HG03457 (cell line): ENCODE measurements at regions not wholly inside any gene's neighbourhood (a gene's known extent, or its start where the extent isn't known, plus 50 kb on each side); places are given as distances from the start of the nearest gene placed in this dataset.

Source experiments
- ATAC-seq: cut with Tn5 transposase; IDR thresholded peaks from one replicate; pipeline ENCODE4 v1.9.1; 2021; ENCODE audit warnings: moderate number of reproducible peaks; ENCODE audit not compliant: unreplicated experiment

- ATAC-seq = no peak
Measured at GRCh38 chr15:70475921-70476320, 287.4 kb downstream of the UACA start.

GRCh38 chr15:70475407-70475781 lies 288.0 kb downstream of the UACA start:
- ATAC-seq = no peak

DNA sequence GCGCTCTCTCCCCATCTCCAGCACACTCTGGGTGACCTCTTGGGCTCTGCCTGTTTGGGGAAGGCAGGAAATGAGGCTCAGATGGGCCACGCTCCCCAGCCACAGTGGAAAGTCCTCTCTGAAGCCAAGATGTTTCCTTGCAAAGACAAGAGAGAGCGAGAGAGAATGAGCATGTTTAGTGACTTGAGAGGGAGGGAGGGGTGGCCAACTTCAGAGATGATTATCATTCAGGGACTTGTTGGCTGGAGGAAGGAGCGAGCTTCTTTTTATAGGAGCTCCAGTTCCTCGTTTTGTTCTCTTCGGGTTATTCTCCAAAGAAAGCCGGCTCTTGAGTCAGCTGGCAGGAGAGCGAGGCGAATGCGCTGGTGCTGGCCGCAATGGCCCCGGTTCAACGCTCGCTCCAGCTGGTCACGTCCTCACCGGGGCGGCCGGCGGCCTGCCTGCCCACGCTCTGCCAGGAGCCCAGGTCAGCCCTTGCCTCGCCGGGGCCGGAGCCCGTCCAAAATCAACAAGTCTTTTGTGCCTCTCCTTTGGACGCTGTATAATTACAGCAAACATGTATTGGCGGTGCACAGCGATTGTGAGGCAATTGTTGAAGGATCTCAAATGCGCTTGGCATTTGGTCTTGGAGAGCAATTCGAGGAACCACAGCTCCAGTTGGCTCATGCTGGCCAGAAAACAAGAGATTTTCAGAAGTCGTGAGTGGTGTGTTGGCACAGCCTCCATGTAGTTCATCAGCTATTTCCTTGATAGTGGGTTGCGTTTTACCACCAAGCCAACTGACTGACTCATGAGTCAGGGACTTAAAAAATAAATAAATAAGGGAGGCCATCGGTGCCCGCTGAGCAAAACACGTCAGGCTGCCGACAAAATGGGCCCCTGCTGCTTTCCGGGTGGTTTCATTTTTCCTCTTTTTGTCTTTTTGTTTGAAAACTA lies 288.6 kb downstream of the UACA start:
- ATAC-seq = no peak

DNA sequence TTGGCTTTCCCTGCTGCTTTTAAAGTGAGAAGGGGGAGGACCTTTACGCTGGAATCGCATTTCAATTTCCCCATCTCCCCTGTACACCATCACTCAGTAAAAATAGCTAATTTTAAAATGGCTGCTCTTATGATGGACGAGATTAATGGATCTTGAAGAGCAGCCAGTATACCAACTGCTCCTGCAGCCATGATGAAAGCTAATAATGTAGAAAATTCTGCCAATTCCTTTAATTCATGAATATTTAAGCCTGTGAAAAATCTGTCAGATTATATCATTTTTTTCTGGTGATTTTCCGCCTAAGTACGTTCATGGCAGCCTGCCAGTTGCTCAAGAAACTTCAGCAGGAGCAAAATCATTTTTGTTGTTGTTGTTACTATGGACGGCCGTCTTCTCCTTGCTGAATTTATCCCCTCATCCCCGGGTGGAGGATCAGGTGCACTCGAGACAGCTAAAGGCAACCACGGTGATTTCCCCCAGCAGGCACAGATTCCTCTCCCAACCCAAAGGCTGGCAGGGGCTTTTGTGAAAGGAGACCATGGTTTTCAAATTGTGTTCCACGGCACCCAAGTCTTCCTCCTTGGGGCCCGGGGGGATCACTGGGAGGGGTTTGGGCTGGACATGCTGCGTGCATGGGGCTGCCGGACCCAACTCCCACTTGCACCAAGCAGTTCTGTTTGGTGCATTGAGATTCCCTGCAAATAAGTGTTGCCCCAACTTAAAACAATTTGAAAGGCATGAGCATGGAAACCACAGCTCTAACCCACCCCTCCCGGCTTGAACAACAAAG lies 289.6 kb downstream of the UACA start:
- no peak for ATAC-seq

- no peak for ATAC-seq
Measured at GRCh38 chr15:70471517-70471916, 291.8 kb downstream of the UACA start.

DNA sequence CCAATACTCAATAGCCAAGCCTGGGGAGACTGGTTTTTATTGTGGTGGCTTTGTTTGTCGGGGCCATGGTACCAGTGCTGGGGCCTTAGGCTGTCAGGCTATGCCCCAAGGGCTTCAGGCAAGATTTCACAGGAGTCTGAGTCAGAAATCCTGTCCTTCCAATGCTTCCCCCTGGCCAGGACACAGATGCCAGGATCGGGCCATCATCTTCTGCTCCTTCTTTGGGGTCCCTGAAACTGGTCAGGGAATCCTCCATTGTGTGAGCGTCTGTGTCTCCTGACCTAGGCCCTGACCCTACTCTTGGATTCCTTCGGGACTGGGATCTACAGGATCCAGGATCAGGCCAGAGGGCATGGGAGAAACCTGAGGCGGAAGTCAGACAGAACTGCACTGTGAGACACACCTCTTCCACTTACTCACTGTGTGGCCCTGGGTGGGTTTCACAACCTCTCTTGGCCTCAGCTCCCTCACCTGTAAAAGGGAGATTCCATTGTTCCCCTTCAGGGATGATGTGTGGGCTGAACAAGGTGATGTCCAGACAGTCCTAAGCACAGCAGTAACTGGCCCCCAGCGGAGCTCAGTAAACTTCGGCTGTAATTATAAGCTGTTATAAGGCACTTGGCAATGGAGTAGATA lies 292.7 kb downstream of the UACA start:
- ATAC-seq = no peak

- no peak for ATAC-seq
Measured at GRCh38 chr15:70469651-70470555, 293.5 kb downstream of the UACA start.

DNA sequence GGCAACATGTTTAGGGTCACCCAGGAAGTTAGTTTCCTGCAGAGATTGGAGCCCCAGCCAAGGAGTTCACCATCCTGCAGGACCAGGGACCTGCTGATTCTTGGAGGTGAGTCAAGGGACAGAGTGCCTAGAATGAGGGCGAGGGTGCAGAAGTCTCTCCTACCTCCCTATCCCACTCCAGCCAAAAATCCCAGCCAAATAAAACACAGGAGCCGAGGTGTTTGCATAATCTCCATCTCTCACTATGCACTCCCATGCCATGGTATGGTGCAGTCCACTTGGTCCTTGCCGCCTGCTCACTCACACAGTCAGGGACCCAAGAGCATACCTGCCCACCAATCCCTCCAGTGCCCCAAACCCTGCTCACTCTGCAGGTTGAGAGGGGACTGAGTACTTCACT lies 294.2 kb downstream of the UACA start:
- ATAC-seq = no peak

DNA sequence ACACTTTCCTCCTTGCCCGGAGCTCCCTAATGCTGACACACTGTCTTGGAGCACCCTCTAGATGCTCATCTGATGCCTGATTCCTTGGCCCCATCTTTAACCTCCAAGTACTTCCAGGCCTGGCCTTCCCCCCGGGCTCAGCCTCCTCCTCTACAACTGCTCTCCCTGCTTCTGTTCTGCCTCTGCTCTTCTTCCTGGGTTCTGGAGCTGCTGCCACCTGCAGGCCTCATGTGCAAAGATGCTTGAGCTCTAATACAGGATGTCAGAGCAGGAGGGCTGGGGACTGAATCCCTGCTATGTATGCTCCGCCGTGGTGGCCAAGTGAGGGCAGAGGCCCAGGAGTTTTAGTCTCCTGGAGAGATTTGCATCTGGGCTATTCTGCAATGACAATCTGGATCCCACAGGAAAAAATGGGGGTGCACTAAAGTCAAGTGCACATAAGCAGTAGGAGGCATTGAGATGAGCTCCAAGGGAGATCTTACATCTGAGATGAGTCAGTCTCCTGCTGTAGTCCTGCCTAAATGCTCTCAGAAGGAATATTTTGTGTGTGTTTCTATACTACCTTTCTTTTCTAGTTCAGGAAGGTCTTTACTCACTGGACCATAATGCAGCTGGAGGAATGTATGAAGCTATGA lies 296.3 kb downstream of the UACA start:
- ATAC-seq = no peak

DNA sequence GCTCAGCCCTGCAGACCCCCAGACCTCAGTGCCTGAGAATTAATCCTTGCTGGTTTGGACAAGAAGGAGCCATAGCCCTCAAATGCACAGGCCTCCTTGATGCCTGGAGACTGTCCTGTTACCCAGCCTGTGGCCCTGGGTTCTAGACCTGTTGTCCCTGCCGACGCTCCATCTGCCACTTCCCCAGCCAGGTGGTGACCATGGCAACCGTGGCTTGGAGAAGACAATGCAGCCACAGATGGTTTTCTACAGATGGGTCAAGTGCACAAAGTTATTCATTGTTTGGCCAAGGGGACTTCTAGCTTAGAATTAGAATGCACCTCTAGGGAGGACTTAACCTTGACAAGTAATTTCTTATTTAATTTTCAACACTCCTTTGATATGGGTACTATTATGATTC lies 297.1 kb downstream of the UACA start:
- ATAC-seq = no peak

DNA sequence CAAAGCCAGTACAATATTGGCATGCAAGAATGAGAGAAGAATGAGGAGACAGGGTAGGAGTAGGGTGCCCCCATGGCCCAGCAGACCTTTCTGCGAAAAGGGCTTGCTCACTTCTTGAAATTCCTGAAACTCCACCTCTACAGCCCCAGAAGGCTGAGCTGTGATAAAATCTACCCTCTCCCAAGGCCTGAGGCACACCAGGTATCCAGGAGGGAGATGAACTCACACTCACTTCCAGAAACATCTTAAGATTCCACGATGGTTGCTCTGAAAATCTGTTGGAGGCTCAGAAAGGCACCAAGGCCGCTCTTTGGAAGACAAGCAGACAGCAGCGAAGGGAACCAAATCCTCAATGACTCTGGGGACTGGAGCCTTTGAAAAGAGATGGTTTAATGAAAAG lies 297.5 kb downstream of the UACA start:
- no peak for ATAC-seq

GRCh38 chr15:70463453-70463834 lies 299.9 kb downstream of the UACA start:
- no peak for ATAC-seq

DNA sequence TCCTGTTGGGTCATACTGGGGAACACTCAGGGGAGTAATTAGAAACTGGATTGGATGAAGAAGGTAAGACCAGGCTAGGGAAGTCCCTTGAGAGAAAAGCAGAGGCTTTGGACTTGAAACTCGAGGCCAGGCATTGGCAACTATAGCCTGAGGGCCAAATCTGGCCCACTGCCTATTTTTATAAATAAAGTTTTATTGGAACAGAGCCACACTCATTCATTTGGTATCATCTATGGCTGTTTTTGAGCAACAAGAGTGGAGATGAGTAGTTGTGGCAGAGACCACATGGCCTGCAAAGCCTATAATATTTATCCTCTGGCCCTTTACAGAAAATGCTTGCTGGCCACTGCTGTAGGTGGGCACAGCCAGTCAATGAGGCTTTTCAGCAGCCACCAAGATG lies 301.4 kb downstream of the UACA start:
- no peak for ATAC-seq

DNA sequence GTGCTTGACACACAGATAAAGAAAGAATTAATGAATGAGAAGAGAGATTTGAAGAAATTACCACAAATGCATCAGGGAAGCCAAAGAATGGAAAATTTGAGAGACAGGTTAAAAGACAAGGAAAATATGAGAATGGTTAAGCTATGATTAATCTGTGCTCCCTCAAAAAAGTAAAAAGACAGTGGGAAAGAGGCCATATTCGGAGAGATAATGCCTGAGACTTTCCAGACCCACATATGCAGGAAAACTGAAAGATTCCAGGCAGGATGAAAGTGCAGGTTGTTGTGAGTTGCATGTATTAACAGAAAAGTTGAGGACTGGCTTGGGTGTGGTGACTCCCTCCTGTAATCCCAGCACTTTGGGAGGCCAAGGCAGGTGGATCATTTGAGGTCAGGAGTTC lies 302.3 kb downstream of the UACA start:
- ATAC-seq = no peak

- ATAC-seq = no peak
Measured at GRCh38 chr15:70459312-70459711, 304.0 kb downstream of the UACA start.

DNA sequence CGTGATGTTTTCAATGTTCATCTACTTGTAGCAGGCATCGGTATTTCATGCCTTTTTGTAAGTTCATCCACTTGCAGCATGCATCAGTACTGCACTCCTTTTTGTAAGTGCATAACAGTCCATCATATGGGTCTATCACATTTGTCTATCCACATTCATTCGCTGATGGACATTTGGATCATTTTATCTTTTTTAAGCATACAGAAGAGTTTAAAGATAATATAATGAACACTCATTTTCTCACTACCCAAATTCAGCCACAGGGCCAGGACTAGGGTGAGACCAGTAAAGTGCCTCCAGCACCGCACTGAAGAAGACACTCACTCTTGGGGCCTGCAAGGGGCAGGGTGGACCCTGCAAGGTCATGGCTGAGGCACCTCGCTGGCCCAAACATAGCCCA lies 309.6 kb downstream of the UACA start:
- ATAC-seq = no peak

DNA sequence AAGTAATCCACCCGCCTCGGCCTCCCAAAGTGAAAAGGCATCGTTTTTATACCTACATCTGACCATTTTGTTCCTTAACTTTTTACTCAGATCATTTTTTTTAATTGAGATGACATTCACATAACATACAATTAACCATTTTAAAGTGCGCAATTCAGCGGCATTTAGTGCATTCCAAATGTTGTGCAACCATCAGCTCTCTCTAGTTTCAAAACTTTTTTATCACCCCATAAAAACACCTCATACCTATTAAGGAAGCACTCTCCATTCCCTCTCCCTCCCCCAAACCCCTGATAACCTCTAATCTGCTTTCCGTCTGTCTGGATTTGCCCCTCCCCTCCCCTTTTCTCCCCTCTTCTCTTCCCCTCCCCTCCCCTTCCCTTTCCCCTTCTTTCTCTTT lies 310.1 kb downstream of the UACA start:
- no peak for ATAC-seq

DNA sequence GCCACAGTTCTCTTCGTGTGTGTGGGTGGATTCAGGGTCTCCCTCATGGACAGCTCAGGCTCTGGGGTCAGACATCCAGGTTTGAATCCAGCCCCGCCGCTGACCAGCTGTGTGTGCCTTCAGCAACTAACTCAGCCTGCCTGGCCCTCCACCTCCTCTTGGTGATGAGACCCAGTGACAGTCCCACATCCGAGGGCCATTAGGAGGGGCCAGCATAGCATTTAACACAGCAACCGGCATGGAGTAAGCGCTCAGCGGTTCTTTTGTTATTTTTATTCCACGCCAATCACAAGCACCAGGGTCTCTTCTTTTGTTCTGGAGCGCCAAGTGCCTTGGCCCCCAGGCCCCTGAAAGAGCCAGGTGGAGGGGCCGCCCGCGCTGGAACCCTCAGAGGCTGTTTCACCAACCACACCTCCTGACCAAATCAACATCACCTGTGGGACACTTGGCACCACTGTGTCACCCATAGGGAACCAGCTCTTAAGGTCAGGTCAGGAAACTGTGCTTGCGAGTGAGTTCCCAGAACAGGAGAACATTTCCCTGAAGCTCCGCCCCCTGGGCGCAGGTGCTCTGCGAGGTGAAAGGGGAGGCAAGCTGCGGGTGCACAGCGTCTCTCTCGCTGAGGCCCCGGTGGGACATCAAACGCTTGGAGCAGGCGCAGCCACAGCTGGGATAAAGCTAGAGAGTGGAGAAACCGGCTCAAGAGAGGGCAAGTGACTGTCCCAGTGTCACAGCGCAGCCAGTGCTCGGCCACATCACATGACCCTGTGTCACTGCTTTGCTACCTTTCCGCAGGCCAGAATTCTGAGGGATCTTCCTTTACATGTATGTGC lies 311.3 kb downstream of the UACA start:
- ATAC-seq = no peak

GRCh38 chr15:70450142-70450443 lies 313.3 kb downstream of the UACA start:
- no peak for ATAC-seq
